H1 (cell line): ENCODE measurements at regions not wholly inside any gene's neighbourhood (a gene's known extent, or its start where the extent isn't known, plus 50 kb on each side); places are given as distances from the start of the nearest gene placed in this dataset.

Experiments
- CEBPB ChIP-seq: IDR thresholded peaks from 2 replicates; pipeline ENCODE4 v1.6.1; 2012; ENCODE audit warnings: low read depth, low read length
- POLR2A ChIP-seq, 2 experiments: IDR thresholded peaks; 1 replicate in 1 of 2; 2 replicates in 1 of 2; pipeline ENCODE4 v1.6.1; 2011; ENCODE audit warnings: low read depth in 2 of 2, low read length in 2 of 2, mild to moderate bottlenecking in 2 of 2; ENCODE audit errors: control extremely low read depth in 1 of 2
- SRF ChIP-seq: IDR thresholded peaks from 2 replicates; pipeline ENCODE4 v1.6.1; 2011; ENCODE audit warnings: mild to moderate bottlenecking, low read depth, low read length, moderate library complexity
- TAF1 ChIP-seq: IDR thresholded peaks from 2 replicates; pipeline ENCODE4 v1.6.1; 2011; ENCODE audit warnings: mild to moderate bottlenecking, low read depth, low read length

- TF ChIP-seq CEBPB (no peak), POLR2A (IDR thresholded peaks at IDR 0.05; ENCODE audit: control extremely low read depth in 1 of 2, low read depth in 2 of 2, low read length in 2 of 2) (no peak), TAF1 (no peak), SRF (no peak)
These were observed 239.9 kb downstream of the ZNF516 start for GRCh38 chr18:76255070-76255683.
